HUES64 (cell line): ENCODE measurements at regions not wholly inside any gene's neighbourhood (a gene's known extent, or its start where the extent isn't known, plus 50 kb on each side); places are given as distances from the start of the nearest gene placed in this dataset.

Source experiments
- H3K27ac ChIP-seq: 2 replicates; pipeline ENCODE4 v1.7.0; 2013; ENCODE audit warnings: low read depth, low read length, inconsistent platforms
- H3K27me3 ChIP-seq: 2 replicates; pipeline ENCODE4 v1.6.1; 2013; ENCODE audit warnings: mild to moderate bottlenecking, low read length; ENCODE audit not compliant: insufficient read depth
- H3K36me3 ChIP-seq: 2 replicates; pipeline ENCODE4 v1.6.1; 2013; ENCODE audit warnings: mild to moderate bottlenecking, low read length; ENCODE audit not compliant: insufficient read depth
- H3K4me1 ChIP-seq: 2 replicates; pipeline ENCODE4 v1.6.1; 2013; ENCODE audit warnings: mild to moderate bottlenecking, low read length, moderate library complexity; ENCODE audit not compliant: insufficient read depth
- H3K4me3 ChIP-seq: 2 replicates; pipeline ENCODE4 v1.5.1; 2013; ENCODE audit warnings: mild to moderate bottlenecking, low read length, moderate library complexity
- H3K9ac ChIP-seq: 2 replicates; pipeline ENCODE4 v1.6.1; 2013; ENCODE audit warnings: mild to moderate bottlenecking, low read depth, low read length
- H3K9me3 ChIP-seq: 2 replicates; pipeline ENCODE4 v1.6.1; 2013; ENCODE audit warnings: low read depth, low read length; ENCODE audit not compliant: insufficient read depth
- WGBS: fragments of 150-250, 120-280 bp; methylation state at CpG from one replicate; pipeline ENCODE4 v1.1.7; 2013; ENCODE audit warnings: missing lambda C conversion rate; 5-methylcytosine and 5-hydroxymethylcytosine counted together

DNA sequence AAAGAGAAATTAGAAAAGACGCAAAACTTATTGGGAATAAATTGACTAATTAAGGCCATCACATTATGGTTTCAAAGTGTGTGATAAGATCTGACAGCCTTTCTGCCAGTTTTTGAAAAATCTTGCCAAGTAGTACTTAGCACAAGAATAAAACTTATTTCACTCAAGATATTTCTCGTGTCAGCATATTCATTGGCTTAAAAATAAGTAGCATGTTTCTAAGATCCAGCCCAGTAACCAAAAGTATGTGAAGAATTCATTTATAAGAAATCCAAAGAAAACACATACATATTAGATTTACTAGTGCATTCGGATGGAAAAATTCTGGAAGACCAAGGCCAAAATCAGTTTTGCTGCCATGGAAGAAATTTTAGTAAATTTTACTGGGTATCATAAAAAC is 1135.0 kb downstream of the GALC start:
- Histone ChIP-seq H3K4me3 (no peak overlapping the region), H3K27ac (no peak overlapping the region), H3K36me3 (no peaks in the 10 kb centered on the region), H3K4me1 (no peaks in the 10 kb centered on the region), H3K9ac (no peak overlapping the region), H3K27me3 (no peaks in the 10 kb centered on the region), H3K9me3 (no peaks in the 10 kb centered on the region)
- 90% methylated on average over 2 of the region's 3 CpGs for WGBS

DNA sequence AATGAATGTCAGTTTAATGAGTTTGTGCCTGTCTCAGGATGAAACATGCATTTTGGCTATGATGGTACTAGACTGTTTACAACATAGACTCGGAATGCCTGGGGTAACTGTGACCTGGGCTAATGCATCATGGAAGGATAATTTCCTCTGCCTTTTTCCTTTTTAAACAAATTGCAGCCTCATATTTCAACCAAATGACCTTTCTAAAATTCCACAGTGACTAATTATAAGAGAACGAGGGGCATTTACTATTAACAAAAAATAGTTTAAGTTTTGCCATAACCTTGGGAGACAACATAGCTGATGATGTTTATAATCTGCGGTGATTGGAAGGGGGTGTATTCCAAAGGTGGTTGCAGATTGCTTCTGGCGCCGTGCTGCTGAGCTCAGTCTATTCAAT is 1140.5 kb downstream of the GALC start:
- Histone ChIP-seq H3K27me3 (no peaks in the 10 kb centered on the region), H3K27ac (no peak overlapping the region), H3K9me3 (no peaks in the 10 kb centered on the region), H3K36me3 (no peaks in the 10 kb centered on the region), H3K4me3 (no peak overlapping the region), H3K9ac (no peak overlapping the region), H3K4me1 (no peaks in the 10 kb centered on the region)
- WGBS = 80% methylated on average over 4 of the region's 5 CpGs

DNA sequence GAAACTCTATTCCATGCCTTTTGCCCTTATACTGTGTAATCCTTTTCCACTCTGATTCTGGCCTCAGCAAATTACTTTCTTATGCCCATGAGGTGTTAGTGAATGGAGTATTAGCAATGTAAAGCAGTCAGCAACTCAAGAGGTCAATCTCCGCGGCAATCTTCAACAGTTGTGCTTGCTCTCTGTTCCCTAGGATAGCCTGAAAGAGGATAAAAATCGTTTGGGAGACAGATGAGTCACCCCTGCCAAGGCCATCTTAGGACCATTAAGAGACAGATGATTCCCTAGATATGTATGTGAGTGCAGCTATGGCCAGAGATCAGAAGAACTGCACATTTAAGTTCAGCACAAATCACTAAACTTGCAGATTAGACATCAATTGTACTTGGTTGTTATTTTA is 1145.8 kb downstream of the GALC start:
- Histone ChIP-seq H3K27me3 (no peaks in the 10 kb centered on the region), H3K9ac (no peak overlapping the region), H3K4me1 (peaks cover 15% of the 10 kb centered on the region), H3K4me3 (no peak overlapping the region), H3K27ac (no peak overlapping the region), H3K36me3 (no peaks in the 10 kb centered on the region), H3K9me3 (no peaks in the 10 kb centered on the region)
- WGBS = 80% methylated on average over 3 of the region's 3 CpGs

DNA sequence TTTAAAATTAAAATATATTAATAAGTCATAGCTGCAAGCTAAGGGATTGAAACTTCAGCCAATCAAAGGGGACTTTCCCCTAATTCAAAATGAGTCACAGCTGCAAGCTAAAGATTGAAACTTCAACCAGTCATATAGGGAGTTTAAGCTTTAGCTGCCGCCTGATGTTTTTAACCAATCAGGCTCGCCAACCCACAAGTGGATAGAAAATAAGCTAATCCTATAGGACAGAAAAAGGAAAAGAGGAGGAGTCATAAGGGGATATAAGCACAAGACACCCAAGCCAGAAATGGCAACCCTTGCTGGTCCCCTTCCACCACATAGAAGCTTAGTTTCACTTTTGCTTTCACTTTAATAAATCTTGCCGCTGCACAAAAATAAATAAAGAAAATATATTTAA is 1154.6 kb downstream of the GALC start:
- H3K9ac ChIP-seq = no peak overlapping the region
- no peak overlapping the region for H3K27ac ChIP-seq
- no peaks in the 10 kb centered on the region for H3K27me3 ChIP-seq
- H3K4me3 ChIP-seq = no peak overlapping the region
- H3K4me1 ChIP-seq = peaks cover 5% of the 10 kb centered on the region; the same call in 1 of the 2 replicates
- H3K36me3 ChIP-seq = no peaks in the 10 kb centered on the region
- no peaks in the 10 kb centered on the region for H3K9me3 ChIP-seq
- WGBS = 100% methylated on average over 1 of the region's 3 CpGs

DNA sequence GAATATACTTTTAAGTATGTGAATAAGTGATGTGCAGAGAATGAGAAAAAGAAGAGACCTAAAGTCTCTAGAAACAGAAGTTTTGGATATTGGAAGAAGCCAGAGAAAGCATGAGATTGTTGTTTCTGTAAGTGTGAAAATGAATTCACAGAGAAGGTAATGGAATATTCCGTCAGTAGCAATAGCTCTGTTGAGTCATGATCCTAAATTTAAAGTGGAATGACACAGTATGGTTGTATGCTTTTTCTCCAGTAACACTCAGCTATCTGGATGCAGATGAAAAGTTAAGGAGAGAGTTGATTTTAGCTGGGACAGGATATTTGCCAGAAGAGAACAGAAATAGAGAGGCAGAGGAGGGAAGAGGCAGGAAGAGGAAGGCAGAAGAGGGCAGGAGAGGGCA is 1166.3 kb downstream of the GALC start:
- 98% methylated on average over 1 of the region's 1 CpG for WGBS
- Histone ChIP-seq H3K36me3 (no peaks in the 10 kb centered on the region), H3K4me3 (no peak overlapping the region), H3K4me1 (no peaks in the 10 kb centered on the region), H3K27me3 (no peaks in the 10 kb centered on the region), H3K9me3 (no peaks in the 10 kb centered on the region), H3K27ac (no peak overlapping the region), H3K9ac (no peak overlapping the region)

DNA sequence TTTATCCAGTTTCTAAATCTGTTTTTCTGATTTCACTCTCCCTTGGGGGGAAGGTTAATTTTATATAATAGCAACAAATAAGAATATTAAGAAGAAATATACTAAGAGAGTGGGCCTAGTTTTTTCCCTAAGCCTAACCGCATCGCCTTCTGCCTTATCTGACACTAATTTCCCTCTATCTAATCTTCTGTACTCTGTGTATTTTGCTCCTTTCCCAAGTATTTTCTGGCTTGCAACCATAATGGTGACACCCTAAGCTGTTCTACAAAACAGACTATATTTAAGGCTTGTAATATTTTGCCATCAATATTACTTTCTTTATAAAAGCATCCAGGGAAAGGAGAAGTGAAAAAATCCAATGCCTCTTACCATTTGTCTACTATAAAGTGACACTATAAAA is 1168.8 kb downstream of the GALC start:
- no peaks in the 10 kb centered on the region for H3K27me3 ChIP-seq
- H3K9ac ChIP-seq = no peak overlapping the region
- H3K4me1 ChIP-seq = no peaks in the 10 kb centered on the region
- 93% methylated on average over 2 of the region's 2 CpGs for WGBS
- H3K4me3 ChIP-seq = no peak overlapping the region
- H3K27ac ChIP-seq = no peak overlapping the region
- H3K9me3 ChIP-seq = no peaks in the 10 kb centered on the region
- H3K36me3 ChIP-seq = no peaks in the 10 kb centered on the region

DNA sequence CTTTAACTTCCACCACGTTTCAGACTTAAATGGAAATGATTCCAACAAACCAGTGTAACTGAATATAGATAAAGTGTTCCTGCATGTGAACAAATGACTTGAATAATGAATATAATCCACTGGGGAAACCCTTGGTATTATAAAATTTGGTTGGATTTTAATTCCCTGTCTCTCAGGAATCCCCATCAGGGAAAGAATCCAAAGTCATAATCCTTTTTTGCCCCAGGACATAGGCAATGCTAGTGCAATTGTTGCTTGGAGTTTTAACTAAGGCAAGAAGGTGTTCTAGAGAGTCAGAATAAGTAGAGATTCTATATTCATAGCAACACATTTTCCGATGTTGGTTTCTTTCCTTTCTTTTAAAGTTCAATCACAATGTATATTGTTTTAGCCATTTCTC is 1169.4 kb downstream of the GALC start:
- WGBS = 100% methylated on average over 1 of the region's 2 CpGs
- Histone ChIP-seq H3K27ac (no peak overlapping the region), H3K36me3 (no peaks in the 10 kb centered on the region), H3K4me1 (no peaks in the 10 kb centered on the region), H3K4me3 (no peak overlapping the region), H3K27me3 (no peaks in the 10 kb centered on the region), H3K9me3 (no peaks in the 10 kb centered on the region), H3K9ac (no peak overlapping the region)

DNA sequence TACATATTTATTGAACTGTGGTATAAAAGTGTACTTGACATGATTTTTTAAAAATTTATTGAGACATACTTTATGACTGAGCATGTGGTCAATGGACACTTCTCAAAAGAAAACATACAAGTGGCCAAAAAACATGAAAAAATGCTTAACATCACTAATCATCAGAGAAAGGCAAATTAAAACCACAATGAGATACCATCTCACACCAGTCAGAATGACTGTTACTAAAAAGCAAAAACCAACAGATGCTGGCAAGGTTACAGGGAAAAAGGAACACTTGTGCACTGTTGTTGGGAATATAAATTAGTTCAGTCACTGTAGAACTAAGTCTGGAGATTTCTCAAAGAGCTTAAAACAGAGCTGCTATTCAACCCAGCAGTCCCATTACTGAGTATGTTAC is 1177.6 kb downstream of the GALC start:
- Histone ChIP-seq H3K9me3 (0 out of 2 replicates have a peak, but pooled peaks cover 3% of the 10 kb centered on the region), H3K9ac (no peak overlapping the region), H3K27ac (no peak overlapping the region), H3K36me3 (no peaks in the 10 kb centered on the region), H3K27me3 (no peaks in the 10 kb centered on the region), H3K4me1 (no peaks in the 10 kb centered on the region), H3K4me3 (no peak overlapping the region)

DNA sequence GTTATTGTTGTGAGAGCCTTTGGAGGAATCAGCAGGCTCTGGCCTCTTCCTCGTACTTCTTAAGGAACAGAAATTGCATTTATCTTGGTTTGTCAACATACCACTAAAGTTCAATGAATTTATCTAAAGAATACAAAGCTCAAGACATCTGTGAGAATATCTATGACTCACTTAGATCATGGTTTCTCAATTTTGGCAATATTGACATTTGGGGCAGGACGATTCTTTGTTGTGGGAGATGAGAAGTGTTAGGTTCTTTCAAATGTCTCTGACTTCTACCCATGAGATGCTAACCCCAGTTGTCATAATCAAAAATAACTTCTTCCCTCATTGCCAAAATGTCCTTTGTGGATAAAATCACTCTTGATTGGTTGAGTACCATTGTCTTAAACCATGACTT is 1190.3 kb downstream of the GALC start:
- Histone ChIP-seq H3K27me3 (no peaks in the 10 kb centered on the region), H3K27ac (no peak overlapping the region), H3K4me3 (no peak overlapping the region), H3K9me3 (no peaks in the 10 kb centered on the region), H3K4me1 (no peaks in the 10 kb centered on the region), H3K9ac (no peak overlapping the region), H3K36me3 (no peaks in the 10 kb centered on the region)
- WGBS = 96% methylated on average over 2 of the region's 2 CpGs

DNA sequence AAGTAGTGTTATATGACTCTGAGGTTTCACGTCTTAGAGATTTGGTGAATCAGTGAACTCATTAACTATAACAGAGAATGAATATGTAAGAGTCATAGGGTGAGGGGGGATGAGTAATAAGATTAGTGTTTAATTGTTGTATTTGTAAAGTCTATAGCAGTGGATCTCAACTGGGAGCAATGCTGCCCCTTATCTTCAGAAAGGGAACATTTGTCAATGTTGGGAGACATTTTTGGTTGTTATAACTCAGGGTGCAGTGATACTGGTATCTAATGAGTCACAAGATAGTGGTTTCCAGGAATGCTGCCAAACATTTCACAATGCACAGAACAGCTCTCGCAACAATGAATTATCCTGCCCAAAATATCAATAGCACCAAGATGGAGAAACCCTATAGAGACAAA is 1193.7 kb downstream of the GALC start:
- Histone ChIP-seq H3K27me3 (no peaks in the 10 kb centered on the region), H3K4me3 (no peak overlapping the region), H3K9me3 (no peaks in the 10 kb centered on the region), H3K4me1 (no peaks in the 10 kb centered on the region), H3K27ac (no peak overlapping the region), H3K36me3 (no peaks in the 10 kb centered on the region), H3K9ac (no peak overlapping the region)
- WGBS = 95% methylated on average over 1 of the region's 2 CpGs

DNA sequence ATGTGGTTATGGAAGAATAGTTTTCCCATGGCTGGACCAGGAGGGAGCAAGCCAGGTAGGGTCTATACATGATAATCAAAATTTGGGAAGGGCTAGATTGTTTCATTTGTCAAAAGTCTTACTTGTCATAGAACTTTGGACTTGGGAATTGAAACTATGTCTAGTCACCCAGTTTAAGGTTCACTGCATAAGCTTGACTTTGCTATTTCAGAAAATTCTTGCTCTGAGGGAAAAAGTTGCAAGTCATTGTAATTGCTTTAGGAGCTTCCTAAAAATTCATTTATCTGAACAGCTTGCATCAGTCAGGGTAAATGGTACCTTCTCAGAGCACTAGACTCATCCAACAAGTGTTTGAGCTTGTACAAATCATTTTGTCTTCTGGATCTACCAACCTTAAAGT is 1194.7 kb downstream of the GALC start:
- H3K4me1 ChIP-seq = no peaks in the 10 kb centered on the region
- H3K4me3 ChIP-seq = no peak overlapping the region
- no peaks in the 10 kb centered on the region for H3K9me3 ChIP-seq
- no peaks in the 10 kb centered on the region for H3K36me3 ChIP-seq
- H3K27me3 ChIP-seq = no peaks in the 10 kb centered on the region
- no peak overlapping the region for H3K9ac ChIP-seq
- H3K27ac ChIP-seq = no peak overlapping the region

DNA sequence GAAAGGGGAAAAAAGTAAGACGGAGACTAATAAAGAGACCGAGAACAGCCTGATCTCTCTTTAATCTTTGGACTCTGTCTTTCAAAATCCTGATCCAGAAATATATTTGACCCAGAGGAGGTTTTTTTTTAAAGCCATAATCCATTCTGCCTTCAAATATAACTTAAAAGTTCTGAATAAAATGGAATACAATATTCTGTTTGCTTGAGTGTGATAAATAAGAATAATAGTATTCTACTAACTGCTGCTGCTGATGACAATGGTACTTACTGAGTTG is 1196.0 kb downstream of the GALC start:
- WGBS = 97% methylated on average over 2 of the region's 2 CpGs
- Histone ChIP-seq H3K9me3 (no peaks in the 10 kb centered on the region), H3K4me1 (no peaks in the 10 kb centered on the region), H3K27me3 (no peaks in the 10 kb centered on the region), H3K9ac (no peak overlapping the region), H3K36me3 (no peaks in the 10 kb centered on the region), H3K27ac (no peak overlapping the region), H3K4me3 (no peak overlapping the region)
